Body of pancreas (tissue), 4 donors: ENCODE measurements at regions not wholly inside any gene's neighbourhood (a gene's known extent, or its start where the extent isn't known, plus 50 kb on each side); places are given as distances from the start of the nearest gene placed in this dataset.

ENCODE experiments used
- POLR2A ChIP-seq, 3 donors: fragments of 450-650 bp; IDR thresholded peaks; one replicate each; pipeline ENCODE4 v1.6.1; 2016; ENCODE audit warnings: antibody characterized with exemption in 3 of 3, mild to moderate bottlenecking in 2 of 3
- TF ChIP-seq, protein P1 (sequence below), 7 experiments: fragments of 450-650 bp in 4 of 7; fragments of 200-600 bp in 3 of 7; sonication (generic) in 3 of 7; IDR thresholded peaks; one replicate each; pipeline ENCODE4 v1.5.1; 2016 to 2019; ENCODE audit warnings: antibody characterized with exemption in 7 of 7

DNA sequence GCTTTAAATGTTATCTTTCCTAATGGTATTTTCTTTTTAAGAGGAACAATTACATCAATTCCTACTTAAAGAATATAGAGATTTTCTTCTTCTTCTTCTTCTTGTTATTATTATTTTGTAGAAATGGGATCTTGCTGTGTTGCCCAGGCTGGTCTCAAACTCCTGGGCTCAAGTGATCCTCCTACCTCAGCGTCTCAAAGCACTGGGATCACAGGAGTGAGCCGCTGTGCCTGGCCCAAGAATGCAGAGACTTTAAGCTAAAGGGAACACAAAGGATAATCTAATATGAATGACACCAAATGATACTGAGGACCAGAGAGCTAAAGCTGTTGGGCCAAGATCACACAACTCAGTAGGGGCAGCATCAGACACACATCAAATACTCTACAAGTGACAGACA lies 87.4 kb upstream of the FOXQ1 start:
- TF ChIP-seq, protein P1, sequence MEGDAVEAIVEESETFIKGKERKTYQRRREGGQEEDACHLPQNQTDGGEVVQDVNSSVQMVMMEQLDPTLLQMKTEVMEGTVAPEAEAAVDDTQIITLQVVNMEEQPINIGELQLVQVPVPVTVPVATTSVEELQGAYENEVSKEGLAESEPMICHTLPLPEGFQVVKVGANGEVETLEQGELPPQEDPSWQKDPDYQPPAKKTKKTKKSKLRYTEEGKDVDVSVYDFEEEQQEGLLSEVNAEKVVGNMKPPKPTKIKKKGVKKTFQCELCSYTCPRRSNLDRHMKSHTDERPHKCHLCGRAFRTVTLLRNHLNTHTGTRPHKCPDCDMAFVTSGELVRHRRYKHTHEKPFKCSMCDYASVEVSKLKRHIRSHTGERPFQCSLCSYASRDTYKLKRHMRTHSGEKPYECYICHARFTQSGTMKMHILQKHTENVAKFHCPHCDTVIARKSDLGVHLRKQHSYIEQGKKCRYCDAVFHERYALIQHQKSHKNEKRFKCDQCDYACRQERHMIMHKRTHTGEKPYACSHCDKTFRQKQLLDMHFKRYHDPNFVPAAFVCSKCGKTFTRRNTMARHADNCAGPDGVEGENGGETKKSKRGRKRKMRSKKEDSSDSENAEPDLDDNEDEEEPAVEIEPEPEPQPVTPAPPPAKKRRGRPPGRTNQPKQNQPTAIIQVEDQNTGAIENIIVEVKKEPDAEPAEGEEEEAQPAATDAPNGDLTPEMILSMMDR (IDR thresholded peaks at IDR 0.05): no peak
- TF ChIP-seq POLR2A (IDR thresholded peaks at IDR 0.05): no peak
